MCF 10A (cell line): ENCODE measurements at regions not wholly inside any gene's neighbourhood (a gene's known extent, or its start where the extent isn't known, plus 50 kb on each side); places are given as distances from the start of the nearest gene placed in this dataset.

Experiments
- BruUV-seq: library from RNA; stranded (reverse); fragments of 400-500 nt; replicated peaks from 2 replicates; lab custom pipeline; 2021; lab: Mats Ljungman, UMichigan
- CTCF ChIA-PET: fragments of 300-600 bp; sonication (Branson Sonifier 250); formaldehyde crosslinking; extraction: SDS; loops from one replicate; lab custom pipeline; 2021; ENCODE audit warnings: antibody characterized with exemption, inconsistent platforms; lab: Yijun Ruan, JAX
- POLR2A ChIA-PET: fragments of 300-600, 350-650 bp; sonication (Branson Sonifier 250); formaldehyde crosslinking; extraction: SDS; loops from one replicate; lab custom pipeline; 2020; ENCODE audit warnings: antibody characterized with exemption, inconsistent platforms; lab: Yijun Ruan, JAX
- DNase-seq: peaks from one replicate; pipeline ENCODE4 v3.0.0-alpha.2; 2018; ENCODE audit not compliant: unreplicated experiment
- H3K27ac Mint-ChIP-seq: one replicate; pipeline ENCODE4 v1.8.0; 2022; ENCODE audit warnings: mild to moderate bottlenecking, low read depth, mixed read lengths; ENCODE audit not compliant: unreplicated experiment
- H3K27me3 Mint-ChIP-seq: one replicate; pipeline ENCODE4 v1.8.0; 2022; ENCODE audit warnings: mixed read lengths; ENCODE audit not compliant: insufficient read depth, unreplicated experiment
- H3K36me3 Mint-ChIP-seq: one replicate; pipeline ENCODE4 v1.8.0; 2022; ENCODE audit warnings: mild to moderate bottlenecking, moderate library complexity, mixed read lengths; ENCODE audit not compliant: insufficient read depth, unreplicated experiment
- H3K4me1 Mint-ChIP-seq: one replicate; pipeline ENCODE4 v1.8.0; 2022; ENCODE audit warnings: mixed read lengths; ENCODE audit not compliant: insufficient read depth, unreplicated experiment
- H3K4me3 Mint-ChIP-seq: one replicate; pipeline ENCODE4 v1.8.0; 2022; ENCODE audit warnings: mild to moderate bottlenecking, moderate library complexity, mixed read lengths; ENCODE audit not compliant: unreplicated experiment
- H3K9me3 Mint-ChIP-seq: one replicate; pipeline ENCODE4 v1.8.0; 2022; ENCODE audit warnings: mixed read lengths; ENCODE audit not compliant: unreplicated experiment
- intact Hi-C: fragments of 100-400 bp; cut with micrococcal nuclease; formaldehyde crosslinking; loops from 2 replicates; pipeline ENCODE4 v1.14.1; 2022
- TF ChIP-seq, protein P1 (sequence below): fragments of 200-600 bp; IDR thresholded peaks from one replicate; pipeline ENCODE4 v1.8.0; 2022; ENCODE audit warnings: antibody characterized with exemption, mild to moderate bottlenecking; ENCODE audit not compliant: unreplicated experiment

DNA sequence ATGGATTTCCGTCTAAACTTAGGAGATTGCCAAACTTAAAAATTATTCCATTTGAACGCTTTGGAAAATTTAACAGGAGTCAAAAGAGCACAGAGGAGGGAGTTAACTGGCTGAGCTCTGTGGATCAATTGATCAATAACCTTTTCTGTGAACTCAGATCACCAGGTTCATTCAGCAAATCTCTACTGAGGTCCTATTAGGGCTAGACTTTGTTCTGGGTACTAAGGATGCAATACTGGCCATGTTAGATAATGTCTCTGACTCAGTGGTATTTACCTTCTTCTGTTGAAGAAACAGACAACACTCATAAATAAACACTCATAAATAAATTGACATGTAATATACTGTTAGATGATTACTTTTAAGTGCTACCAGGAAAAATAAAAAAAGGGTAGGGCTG lies 323.4 kb upstream of the SUCLG2 start:
- peaks cover 7% of the 10 kb centered on the region for H3K9me3 Mint-ChIP-seq
- H3K36me3 Mint-ChIP-seq, result no peaks in the 10 kb centered on the region
- CTCF ChIA-PET, result interaction anchor here (0.6 kb wide), 1 partner anchor 505 kb away, joined by 6 read pairs; no protein-coding TSS in a partner anchor
- no TSS peak for BruUV-seq
- intact Hi-C loops, result no loop called here
- no peak overlapping the region for H3K27ac Mint-ChIP-seq
- POLR2A ChIA-PET, result no interaction called here
- DNase-seq, result no peak
- H3K4me1 Mint-ChIP-seq, result no peaks in the 10 kb centered on the region
- no peak overlapping the region for H3K4me3 Mint-ChIP-seq
- TF ChIP-seq, protein P1, sequence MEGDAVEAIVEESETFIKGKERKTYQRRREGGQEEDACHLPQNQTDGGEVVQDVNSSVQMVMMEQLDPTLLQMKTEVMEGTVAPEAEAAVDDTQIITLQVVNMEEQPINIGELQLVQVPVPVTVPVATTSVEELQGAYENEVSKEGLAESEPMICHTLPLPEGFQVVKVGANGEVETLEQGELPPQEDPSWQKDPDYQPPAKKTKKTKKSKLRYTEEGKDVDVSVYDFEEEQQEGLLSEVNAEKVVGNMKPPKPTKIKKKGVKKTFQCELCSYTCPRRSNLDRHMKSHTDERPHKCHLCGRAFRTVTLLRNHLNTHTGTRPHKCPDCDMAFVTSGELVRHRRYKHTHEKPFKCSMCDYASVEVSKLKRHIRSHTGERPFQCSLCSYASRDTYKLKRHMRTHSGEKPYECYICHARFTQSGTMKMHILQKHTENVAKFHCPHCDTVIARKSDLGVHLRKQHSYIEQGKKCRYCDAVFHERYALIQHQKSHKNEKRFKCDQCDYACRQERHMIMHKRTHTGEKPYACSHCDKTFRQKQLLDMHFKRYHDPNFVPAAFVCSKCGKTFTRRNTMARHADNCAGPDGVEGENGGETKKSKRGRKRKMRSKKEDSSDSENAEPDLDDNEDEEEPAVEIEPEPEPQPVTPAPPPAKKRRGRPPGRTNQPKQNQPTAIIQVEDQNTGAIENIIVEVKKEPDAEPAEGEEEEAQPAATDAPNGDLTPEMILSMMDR, result no peak
- H3K27me3 Mint-ChIP-seq, result peaks cover 38% of the 10 kb centered on the region

DNA sequence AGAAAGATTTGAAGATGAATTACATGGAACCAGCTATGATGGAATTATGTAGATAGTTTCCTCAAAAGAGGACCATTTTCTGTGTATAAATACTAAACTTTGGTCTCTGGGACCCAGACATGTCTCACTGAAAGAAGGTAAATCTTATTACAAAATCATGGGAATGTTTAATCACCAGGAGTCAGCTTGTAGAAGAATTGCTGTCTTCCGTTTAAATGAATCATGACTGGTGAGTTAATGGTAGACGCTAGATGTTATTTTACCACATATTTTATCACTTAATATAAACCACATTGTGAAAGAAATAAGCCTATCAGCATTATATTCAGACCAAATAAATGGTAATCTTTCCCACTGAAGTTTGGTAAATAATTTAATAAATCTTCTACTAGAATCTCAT lies 322.3 kb upstream of the SUCLG2 start:
- TF ChIP-seq, protein P1, result no peak
- H3K36me3 Mint-ChIP-seq, result no peaks in the 10 kb centered on the region
- peak; percentile 18 for DNase-seq
- ChIA-PET CTCF (no interaction called here), POLR2A (no interaction called here)
- intact Hi-C loops, result no loop called here
- no TSS peak for BruUV-seq
- no peak overlapping the region for H3K4me3 Mint-ChIP-seq
- H3K4me1 Mint-ChIP-seq, result no peaks in the 10 kb centered on the region
- no peak overlapping the region for H3K27ac Mint-ChIP-seq
- H3K27me3 Mint-ChIP-seq, result peaks cover 38% of the 10 kb centered on the region
- H3K9me3 Mint-ChIP-seq, result peaks cover 7% of the 10 kb centered on the region

- Mint-ChIP-seq H3K4me1 (no peaks in the 10 kb centered on the region), H3K27me3 (no peaks in the 10 kb centered on the region), H3K9me3 (peaks cover 7% of the 10 kb centered on the region), H3K36me3 (peaks cover 6% of the 10 kb centered on the region), H3K4me3 (no peak overlapping the region), H3K27ac (no peak overlapping the region)
- intact Hi-C loops, result no loop called here
- no peak for DNase-seq
- ChIA-PET CTCF (no interaction called here), POLR2A (interaction anchor here (0.5 kb wide), 1 partner anchor 886 kb away, joined by 3 read pairs; no protein-coding TSS in a partner anchor)
- TF ChIP-seq, protein P1, result no peak
- no TSS peak for BruUV-seq
These were observed 310.2 kb upstream of the SUCLG2 start for GRCh38 chr3:67964596-67964995.

- no peaks in the 10 kb centered on the region for H3K27me3 Mint-ChIP-seq
- POLR2A ChIA-PET, result interaction anchor here (0.7 kb wide), 1 partner anchor 456 kb away, joined by 3 read pairs; no protein-coding TSS in a partner anchor
- no peak overlapping the region for H3K27ac Mint-ChIP-seq
- BruUV-seq, result no TSS peak
- CTCF ChIA-PET, result no interaction called here
- peaks cover 6% of the 10 kb centered on the region for H3K36me3 Mint-ChIP-seq
- H3K9me3 Mint-ChIP-seq, result peaks cover 18% of the 10 kb centered on the region
- no peak for DNase-seq
- intact Hi-C loops, result no loop called here
- H3K4me3 Mint-ChIP-seq, result no peak overlapping the region
- H3K4me1 Mint-ChIP-seq, result no peaks in the 10 kb centered on the region
- TF ChIP-seq, protein P1, result no peak
These were observed 302.9 kb upstream of the SUCLG2 start for GRCh38 chr3:67957268-67957667.
